Neural cell (in vitro differentiated cells): ENCODE measurements at regions not wholly inside any gene's neighbourhood (a gene's known extent, or its start where the extent isn't known, plus 50 kb on each side); places are given as distances from the start of the nearest gene placed in this dataset.

Experiments
- H2AFZ ChIP-seq: fragments of 200-600, 300-800 bp; sonication (generic), shearing (Covaris generic); 2 replicates; pipeline ENCODE4 v1.6.0; 2014; ENCODE audit warnings: low read depth, mild to moderate bottlenecking, antibody characterized with exemption, low read length, moderate library complexity
- H3F3A ChIP-seq: fragments of 200-600 bp; shearing (Covaris generic); 2 replicates; pipeline ENCODE4 v1.6.1; 2016; ENCODE audit warnings: mild to moderate bottlenecking, moderate library complexity, mixed read lengths, antibody characterized with exemption, low read length; ENCODE audit not compliant: insufficient read depth, poor library complexity, severe bottlenecking
- H3K27ac ChIP-seq: fragments of 200-600, 300-800 bp; sonication (generic), shearing (Covaris generic); 2 replicates; pipeline ENCODE4 v1.5.1; 2014; ENCODE audit warnings: mild to moderate bottlenecking, low read length, moderate library complexity
- H3K27me3 ChIP-seq: fragments of 300-800, 200-600 bp; sonication (generic), shearing (Covaris generic); 2 replicates; pipeline ENCODE4 v1.6.0; 2014; ENCODE audit warnings: mild to moderate bottlenecking, low read depth, low read length, moderate library complexity; ENCODE audit not compliant: insufficient read depth
- H3K36me3 ChIP-seq: fragments of 300-800, 200-600 bp; sonication (generic), shearing (Covaris generic); 2 replicates; pipeline ENCODE4 v1.5.1; 2014; ENCODE audit warnings: mild to moderate bottlenecking, antibody characterized with exemption, low read length, moderate library complexity; ENCODE audit not compliant: insufficient read depth
- H3K4me2 ChIP-seq: fragments of 300-800, 200-600 bp; sonication (generic), shearing (Covaris generic); 2 replicates; pipeline ENCODE4 v1.6.0; 2014; ENCODE audit warnings: mild to moderate bottlenecking, low read length
- H3K4me3 ChIP-seq: fragments of 300-800, 200-600 bp; sonication (generic), shearing (Covaris generic); 2 replicates; pipeline ENCODE4 v1.5.1; 2014; ENCODE audit warnings: mild to moderate bottlenecking, low read length, moderate library complexity
- H3K79me2 ChIP-seq: fragments of 200-600 bp; shearing (Covaris generic); replicated peaks from 2 replicates; pipeline ENCODE4 v1.6.0; 2014; ENCODE audit warnings: mild to moderate bottlenecking, low read length, moderate library complexity; ENCODE audit not compliant: insufficient read depth
- H3K9ac ChIP-seq: fragments of 300-800, 200-600 bp; sonication (generic), shearing (Covaris generic); 2 replicates; pipeline ENCODE4 v1.6.1; 2016; ENCODE audit warnings: mild to moderate bottlenecking, low read length, mixed read lengths
- H3K9me2 ChIP-seq: fragments of 200-600 bp; shearing (Covaris generic); 2 replicates; pipeline ENCODE4 v1.6.1; 2016; ENCODE audit warnings: mild to moderate bottlenecking, low read length, mixed read lengths; ENCODE audit not compliant: insufficient read depth
- H3K9me3 ChIP-seq: fragments of 200-600, 300-800 bp; sonication (generic), shearing (Covaris generic); 2 replicates; pipeline ENCODE4 v1.6.1; 2016; ENCODE audit warnings: mild to moderate bottlenecking, mixed run types, low read length, moderate library complexity, mixed read lengths
- H4K20me1 ChIP-seq: fragments of 200-600 bp; shearing (Covaris generic); 2 replicates; pipeline ENCODE4 v1.6.1; 2016; ENCODE audit warnings: mild to moderate bottlenecking, mixed run types; ENCODE audit not compliant: insufficient read depth
- EP300 ChIP-seq: fragments of 450-650 bp; conservative IDR thresholded peaks from 2 replicates; pipeline ENCODE4 v1.6.1; 2014; ENCODE audit warnings: antibody characterized with exemption, mild to moderate bottlenecking, moderate library complexity; ENCODE audit not compliant: poor library complexity, severe bottlenecking
- EZH2 ChIP-seq: fragments of 200-600, 300-800 bp; shearing (Covaris generic), sonication (generic); IDR thresholded peaks from 2 replicates; pipeline ENCODE4 v1.6.1; 2014; ENCODE audit warnings: antibody characterized with exemption, low read length, borderline replicate concordance, mild to moderate bottlenecking; ENCODE audit not compliant: insufficient read depth, poor library complexity, severe bottlenecking
- MXI1 ChIP-seq: fragments of 450-650 bp; conservative IDR thresholded peaks from 2 replicates; pipeline ENCODE4 v1.6.1; 2014; ENCODE audit warnings: antibody characterized with exemption, mild to moderate bottlenecking; ENCODE audit not compliant: poor library complexity, severe bottlenecking
- POLR2AphosphoS5 ChIP-seq: IDR thresholded peaks from 2 replicates; pipeline ENCODE4 v1.6.1; 2012
- RAD21 ChIP-seq: fragments of 450-650 bp; conservative IDR thresholded peaks from 2 replicates; pipeline ENCODE4 v1.6.1; 2014; ENCODE audit warnings: antibody characterized with exemption, mild to moderate bottlenecking, moderate library complexity
- REST ChIP-seq: IDR thresholded peaks from 2 replicates; pipeline ENCODE4 v1.6.1; 2012; ENCODE audit warnings: borderline replicate concordance
- SMC3 ChIP-seq: fragments of 450-650 bp; conservative IDR thresholded peaks from 2 replicates; pipeline ENCODE4 v1.6.1; 2014; ENCODE audit warnings: antibody characterized with exemption, mild to moderate bottlenecking, moderate library complexity; ENCODE audit not compliant: poor library complexity
- TAF1 ChIP-seq: IDR thresholded peaks from 2 replicates; pipeline ENCODE4 v1.6.1; 2012; ENCODE audit warnings: low read depth
- TF ChIP-seq, protein P1 (sequence below): fragments of 450-650 bp; IDR thresholded peaks from 2 replicates; pipeline ENCODE4 v1.5.1; 2014; ENCODE audit warnings: antibody characterized with exemption, mild to moderate bottlenecking, moderate library complexity; ENCODE audit not compliant: poor library complexity, severe bottlenecking

- Histone ChIP-seq H3K79me2 (no peaks in the 10 kb centered on the region), H3K9me2 (no peaks in the 10 kb centered on the region), H3K27me3 (no peaks in the 10 kb centered on the region), H3K4me2 (no peak overlapping the region), H3K9ac (no peak overlapping the region), H3K27ac (no peak overlapping the region), H3K36me3 (no peaks in the 10 kb centered on the region), H3K9me3 (no peaks in the 10 kb centered on the region), H4K20me1 (no peaks in the 10 kb centered on the region), H2AFZ (no peak overlapping the region), H3K4me3 (no peak overlapping the region), H3F3A (no peaks in the 10 kb centered on the region)
- TF ChIP-seq, protein P1, sequence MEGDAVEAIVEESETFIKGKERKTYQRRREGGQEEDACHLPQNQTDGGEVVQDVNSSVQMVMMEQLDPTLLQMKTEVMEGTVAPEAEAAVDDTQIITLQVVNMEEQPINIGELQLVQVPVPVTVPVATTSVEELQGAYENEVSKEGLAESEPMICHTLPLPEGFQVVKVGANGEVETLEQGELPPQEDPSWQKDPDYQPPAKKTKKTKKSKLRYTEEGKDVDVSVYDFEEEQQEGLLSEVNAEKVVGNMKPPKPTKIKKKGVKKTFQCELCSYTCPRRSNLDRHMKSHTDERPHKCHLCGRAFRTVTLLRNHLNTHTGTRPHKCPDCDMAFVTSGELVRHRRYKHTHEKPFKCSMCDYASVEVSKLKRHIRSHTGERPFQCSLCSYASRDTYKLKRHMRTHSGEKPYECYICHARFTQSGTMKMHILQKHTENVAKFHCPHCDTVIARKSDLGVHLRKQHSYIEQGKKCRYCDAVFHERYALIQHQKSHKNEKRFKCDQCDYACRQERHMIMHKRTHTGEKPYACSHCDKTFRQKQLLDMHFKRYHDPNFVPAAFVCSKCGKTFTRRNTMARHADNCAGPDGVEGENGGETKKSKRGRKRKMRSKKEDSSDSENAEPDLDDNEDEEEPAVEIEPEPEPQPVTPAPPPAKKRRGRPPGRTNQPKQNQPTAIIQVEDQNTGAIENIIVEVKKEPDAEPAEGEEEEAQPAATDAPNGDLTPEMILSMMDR, result peak; percentile 61
- no peak for TF ChIP-seq REST
- TF ChIP-seq MXI1, result no peak
- no peak for TF ChIP-seq EZH2
- peak; percentile 38 for TF ChIP-seq SMC3
- TF ChIP-seq RAD21, result peak; percentile 36
- TF ChIP-seq TAF1, result no peak
- TF ChIP-seq POLR2AphosphoS5, result no peak
- TF ChIP-seq EP300, result no peak
Measured at GRCh38 chr6:56699066-56699654, 56.5 kb upstream of the DST start.

DNA sequence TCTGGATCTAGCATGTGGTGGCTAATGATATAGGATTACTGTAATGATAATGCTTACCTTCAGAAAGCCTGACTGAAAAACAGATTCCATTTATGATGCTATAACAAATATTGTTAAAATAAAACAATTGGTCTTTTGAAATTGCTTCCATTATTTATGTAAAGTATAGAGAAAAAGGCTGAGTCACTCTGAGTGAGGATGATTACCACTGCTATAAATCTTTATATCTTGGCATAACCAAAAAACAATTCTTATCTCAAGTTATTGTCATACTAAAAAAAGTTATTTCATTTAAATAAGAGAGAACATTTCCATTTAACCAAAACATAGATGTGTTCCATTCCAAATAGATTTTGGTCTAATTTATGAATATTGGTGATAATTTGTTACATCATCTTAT, 53.0 kb upstream of the DST start:
- Histone ChIP-seq H3K27ac (no peak overlapping the region), H3K27me3 (no peaks in the 10 kb centered on the region), H3K4me2 (no peak overlapping the region), H3K9ac (no peak overlapping the region), H4K20me1 (no peaks in the 10 kb centered on the region), H3K79me2 (no peaks in the 10 kb centered on the region), H3K9me2 (no peaks in the 10 kb centered on the region), H3K4me3 (no peak overlapping the region), H2AFZ (no peak overlapping the region), H3K36me3 (no peaks in the 10 kb centered on the region), H3F3A (no peaks in the 10 kb centered on the region), H3K9me3 (no peaks in the 10 kb centered on the region)
- TF ChIP-seq POLR2AphosphoS5, result no peak
- TF ChIP-seq SMC3, result no peak
- no peak for TF ChIP-seq MXI1
- no peak for TF ChIP-seq RAD21
- no peak for TF ChIP-seq REST
- TF ChIP-seq TAF1, result no peak
- TF ChIP-seq, protein P1, result no peak
- no peak for TF ChIP-seq EZH2
